Body of pancreas (tissue), 4 donors: ENCODE measurements at regions not wholly inside any gene's neighbourhood (a gene's known extent, or its start where the extent isn't known, plus 50 kb on each side); places are given as distances from the start of the nearest gene placed in this dataset.

Experiments
- ATAC-seq: fragments of 150-250 bp; one replicate; pipeline ENCODE4 v1.9.1; 2016
- DNase-seq, 4 donors: peaks; one replicate each; pipeline ENCODE4 v3.0.0-alpha.2; 2019
- H3K27ac ChIP-seq, 4 donors: fragments of 200-600 bp; sonication (generic); 1 replicate in 3 of 4; 2 replicates in 1 of 4; pipeline versions ENCODE4 v1.5.1 to v1.6.1; 2016 to 2019; ENCODE audit warnings: mild to moderate bottlenecking in 1 of 4, mixed read lengths in 1 of 4, moderate library complexity in 1 of 4
- H3K27me3 ChIP-seq, 2 donors: fragments of 200-600 bp; sonication (generic); one replicate each; pipeline ENCODE4 v1.6.0; 2016; ENCODE audit warnings: mild to moderate bottlenecking in 1 of 2
- H3K36me3 ChIP-seq, 2 donors: fragments of 200-600 bp; sonication (generic); replicated peaks in 1 of 2; 2 replicates each; pipeline ENCODE4 v1.5.1; 2016; ENCODE audit warnings: low read depth in 2 of 2; ENCODE audit not compliant: insufficient read depth in 1 of 2
- H3K4me1 ChIP-seq: fragments of 200-600 bp; sonication (generic); one replicate; pipeline ENCODE4 v1.6.0; 2016
- H3K4me3 ChIP-seq, 2 donors: fragments of 200-600 bp; sonication (generic); 1 replicate in 1 of 2; 2 replicates in 1 of 2; pipeline ENCODE4 v1.5.1; 2016 to 2019
- H3K9me3 ChIP-seq, 3 donors: fragments of 200-600 bp; sonication (generic); 1 replicate in 2 of 3; 2 replicates in 1 of 3; pipeline ENCODE4 v1.5.1; 2016
- CTCF ChIP-seq, 7 experiments: fragments of 450-650 bp in 4 of 7; fragments of 200-600 bp in 3 of 7; sonication (generic) in 3 of 7; IDR thresholded peaks; one replicate each; pipeline ENCODE4 v1.5.1; 2016 to 2019; ENCODE audit warnings: antibody characterized with exemption in 7 of 7
- POLR2A ChIP-seq, 3 donors: fragments of 450-650 bp; IDR thresholded peaks; one replicate each; pipeline ENCODE4 v1.6.1; 2016; ENCODE audit warnings: antibody characterized with exemption in 3 of 3, mild to moderate bottlenecking in 2 of 3
- WGBS, 2 donors: methylation state at CpG; one replicate each; pipeline ENCODE4 v1.1.5; 2017; 5-methylcytosine and 5-hydroxymethylcytosine counted together
- intact Hi-C: fragments of 100-400 bp; cut with DNase I; formaldehyde crosslinking; loops from one replicate; pipeline ENCODE4 v1.15.1; 2023

GRCh38 chr4:125115941-125116340, 198.8 kb upstream of the FAT4 start:
- WGBS, 2 donors = 80% methylated on average over 5 of the region's 5 CpGs
- no peaks in the 10 kb centered on the region for H3K36me3 ChIP-seq
- DNase-seq (no peak), ATAC-seq (no peak)
- no peak for TF ChIP-seq POLR2A (IDR thresholded peaks at IDR 0.05)
- no peak for TF ChIP-seq CTCF (IDR thresholded peaks at IDR 0.05)
- no peaks in the 10 kb centered on the region for H3K27me3 ChIP-seq
- intact Hi-C loops = no loop called here
- H3K9me3 ChIP-seq = no peaks in the 10 kb centered on the region
- no peak overlapping the region for H3K27ac ChIP-seq
- H3K4me3 ChIP-seq = no peak overlapping the region
- H3K4me1 ChIP-seq = no peaks in the 10 kb centered on the region

GRCh38 chr4:125115476-125115875, 199.3 kb upstream of the FAT4 start:
- Histone ChIP-seq H3K27me3 (no peaks in the 10 kb centered on the region), H3K4me3 (no peak overlapping the region), H3K27ac (no peak overlapping the region), H3K4me1 (no peaks in the 10 kb centered on the region), H3K9me3 (no peaks in the 10 kb centered on the region), H3K36me3 (no peaks in the 10 kb centered on the region)
- 37 to 91% methylated on average over 1 of the region's 1 CpG for WGBS, 2 donors
- TF ChIP-seq CTCF (IDR thresholded peaks at IDR 0.05) (no peak), POLR2A (IDR thresholded peaks at IDR 0.05) (no peak)
- intact Hi-C loops = no loop called here
- ATAC-seq (no peak), DNase-seq (no peak)

- H3K36me3 ChIP-seq = no peaks in the 10 kb centered on the region
- intact Hi-C loops = no loop called here
- H3K4me1 ChIP-seq = no peaks in the 10 kb centered on the region
- no peaks in the 10 kb centered on the region for H3K27me3 ChIP-seq
- H3K4me3 ChIP-seq = no peak overlapping the region
- H3K27ac ChIP-seq = no peak overlapping the region
- 82 to 83% methylated on average over 3 of the region's 3 CpGs for WGBS, 2 donors
- no peak for DNase-seq
- no peaks in the 10 kb centered on the region for H3K9me3 ChIP-seq
- no peak for ATAC-seq
- no peak for TF ChIP-seq POLR2A (IDR thresholded peaks at IDR 0.05)
- no peak for TF ChIP-seq CTCF (IDR thresholded peaks at IDR 0.05)
These were observed 202.2 kb upstream of the FAT4 start for GRCh38 chr4:125112536-125112935.

GRCh38 chr4:125111323-125111722, 203.4 kb upstream of the FAT4 start:
- TF ChIP-seq POLR2A (IDR thresholded peaks at IDR 0.05) (no peak), CTCF (IDR thresholded peaks at IDR 0.05) (no peak)
- ATAC-seq (no peak), DNase-seq (no peak)
- 65 to 67% methylated on average over 3 of the region's 3 CpGs for WGBS, 2 donors
- no peak overlapping the region for H3K27ac ChIP-seq
- intact Hi-C loops = no loop called here
- no peaks in the 10 kb centered on the region for H3K9me3 ChIP-seq
- no peaks in the 10 kb centered on the region for H3K36me3 ChIP-seq
- H3K4me3 ChIP-seq = no peak overlapping the region
- H3K4me1 ChIP-seq = no peaks in the 10 kb centered on the region
- no peaks in the 10 kb centered on the region for H3K27me3 ChIP-seq

GRCh38 chr4:125105561-125105960, 209.2 kb upstream of the FAT4 start:
- H3K27ac ChIP-seq = no peak overlapping the region
- no peaks in the 10 kb centered on the region for H3K27me3 ChIP-seq
- no peak for DNase-seq
- 60 to 62% methylated on average over 2 of the region's 2 CpGs for WGBS, 2 donors
- H3K9me3 ChIP-seq = no peaks in the 10 kb centered on the region
- no peaks in the 10 kb centered on the region for H3K36me3 ChIP-seq
- no peaks in the 10 kb centered on the region for H3K4me1 ChIP-seq
- ATAC-seq = no peak
- H3K4me3 ChIP-seq = no peak overlapping the region
- TF ChIP-seq POLR2A (IDR thresholded peaks at IDR 0.05) = no peak
- no peak for TF ChIP-seq CTCF (IDR thresholded peaks at IDR 0.05)
- intact Hi-C loops = no loop called here
